AG09319 (cell line): ENCODE measurements at regions not wholly inside any gene's neighbourhood (a gene's known extent, or its start where the extent isn't known, plus 50 kb on each side); places are given as distances from the start of the nearest gene placed in this dataset.

Source experiments
- DNase-seq: peaks from one replicate; pipeline ENCODE4 v3.0.0-alpha.2; 2010; ENCODE audit warnings: low read depth; ENCODE audit errors: extremely low read depth
- TF ChIP-seq, protein P1 (sequence below): IDR thresholded peaks from 2 replicates; pipeline ENCODE4 v1.5.1; 2011; ENCODE audit warnings: low read depth, mild to moderate bottlenecking, inconsistent platforms, low read length, moderate library complexity

DNA sequence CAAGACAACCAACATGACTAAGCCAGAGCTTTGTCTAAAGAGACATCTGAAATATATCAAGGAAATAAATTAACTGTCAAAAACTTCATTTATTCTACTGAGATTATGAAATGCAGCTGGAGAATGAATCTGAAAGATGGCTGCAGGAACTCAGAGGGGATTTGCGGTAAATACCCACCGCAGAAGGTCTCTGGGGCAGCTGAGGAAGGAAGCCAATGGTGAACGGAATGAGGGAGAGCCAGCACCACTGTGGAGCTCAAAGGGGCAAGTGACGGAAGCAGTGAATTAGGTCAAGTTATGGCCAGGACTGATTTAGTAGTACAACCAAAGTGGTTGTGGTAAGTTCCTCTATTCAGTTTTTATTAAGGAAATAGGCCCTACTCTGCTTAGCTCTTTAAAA, 215.3 kb upstream of the GLI3 start:
- DNase-seq, result no peak
- TF ChIP-seq, protein P1, sequence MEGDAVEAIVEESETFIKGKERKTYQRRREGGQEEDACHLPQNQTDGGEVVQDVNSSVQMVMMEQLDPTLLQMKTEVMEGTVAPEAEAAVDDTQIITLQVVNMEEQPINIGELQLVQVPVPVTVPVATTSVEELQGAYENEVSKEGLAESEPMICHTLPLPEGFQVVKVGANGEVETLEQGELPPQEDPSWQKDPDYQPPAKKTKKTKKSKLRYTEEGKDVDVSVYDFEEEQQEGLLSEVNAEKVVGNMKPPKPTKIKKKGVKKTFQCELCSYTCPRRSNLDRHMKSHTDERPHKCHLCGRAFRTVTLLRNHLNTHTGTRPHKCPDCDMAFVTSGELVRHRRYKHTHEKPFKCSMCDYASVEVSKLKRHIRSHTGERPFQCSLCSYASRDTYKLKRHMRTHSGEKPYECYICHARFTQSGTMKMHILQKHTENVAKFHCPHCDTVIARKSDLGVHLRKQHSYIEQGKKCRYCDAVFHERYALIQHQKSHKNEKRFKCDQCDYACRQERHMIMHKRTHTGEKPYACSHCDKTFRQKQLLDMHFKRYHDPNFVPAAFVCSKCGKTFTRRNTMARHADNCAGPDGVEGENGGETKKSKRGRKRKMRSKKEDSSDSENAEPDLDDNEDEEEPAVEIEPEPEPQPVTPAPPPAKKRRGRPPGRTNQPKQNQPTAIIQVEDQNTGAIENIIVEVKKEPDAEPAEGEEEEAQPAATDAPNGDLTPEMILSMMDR, result no peak

DNA sequence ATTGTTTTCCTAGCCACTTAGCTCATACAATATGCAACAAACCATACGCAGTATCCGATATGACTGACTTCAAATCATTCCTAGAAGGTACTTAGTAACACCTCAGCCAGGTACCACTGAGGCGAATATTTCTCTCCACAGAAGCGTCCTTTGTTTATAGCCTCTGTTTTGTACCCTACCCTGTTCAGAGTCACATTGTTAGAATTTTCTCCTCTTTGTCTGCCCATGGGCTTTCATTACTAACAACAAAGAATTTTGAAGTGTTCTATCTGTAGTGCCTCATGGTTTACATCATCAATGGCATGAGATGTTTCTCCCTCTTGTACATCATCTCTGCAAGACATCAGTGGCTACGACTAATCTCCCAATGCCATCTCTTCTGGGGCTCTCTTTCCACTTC, 212.4 kb upstream of the GLI3 start:
- DNase-seq, result no peak
- TF ChIP-seq, protein P1, result no peak

DNA sequence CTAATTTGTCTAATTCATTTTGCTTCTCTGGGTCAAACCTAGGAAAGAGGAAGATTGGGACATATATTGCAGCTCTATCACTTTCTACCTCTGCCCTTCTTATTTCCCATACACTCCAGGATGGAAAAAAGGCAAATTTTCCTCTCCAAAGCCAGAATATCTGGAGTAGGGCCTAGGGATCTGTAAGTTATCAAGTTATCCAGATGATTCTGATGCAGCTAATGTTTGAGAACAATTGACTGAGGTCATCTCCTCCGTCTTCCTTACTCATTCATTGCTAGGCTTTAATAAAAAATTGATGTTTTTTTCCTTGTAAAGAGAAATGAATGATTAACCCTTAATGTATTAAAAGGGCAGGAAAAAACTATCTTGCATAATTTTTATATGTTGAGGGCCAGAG, 211.9 kb upstream of the GLI3 start:
- no peak for DNase-seq
- TF ChIP-seq, protein P1, result no peak

DNA sequence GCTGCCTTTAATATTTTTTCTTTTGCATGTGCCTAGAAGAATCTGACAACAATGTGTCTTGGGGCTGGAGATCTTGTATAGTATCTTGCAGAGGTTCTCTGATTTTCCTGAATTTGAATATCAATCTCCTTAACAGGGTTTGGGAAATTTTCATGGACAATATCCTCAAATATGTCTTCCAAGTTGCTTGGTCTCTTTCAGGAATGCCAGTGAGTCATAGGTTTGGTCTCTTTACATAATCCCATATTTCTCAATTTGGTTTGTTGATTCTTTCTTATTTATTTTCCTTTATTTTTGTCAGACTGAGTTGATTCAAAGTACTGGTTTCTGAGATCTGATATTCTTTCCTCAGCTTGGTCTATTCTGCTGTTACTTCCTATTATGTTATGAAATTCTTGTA, 208.7 kb upstream of the GLI3 start:
- no peak for DNase-seq
- TF ChIP-seq, protein P1, result no peak

DNA sequence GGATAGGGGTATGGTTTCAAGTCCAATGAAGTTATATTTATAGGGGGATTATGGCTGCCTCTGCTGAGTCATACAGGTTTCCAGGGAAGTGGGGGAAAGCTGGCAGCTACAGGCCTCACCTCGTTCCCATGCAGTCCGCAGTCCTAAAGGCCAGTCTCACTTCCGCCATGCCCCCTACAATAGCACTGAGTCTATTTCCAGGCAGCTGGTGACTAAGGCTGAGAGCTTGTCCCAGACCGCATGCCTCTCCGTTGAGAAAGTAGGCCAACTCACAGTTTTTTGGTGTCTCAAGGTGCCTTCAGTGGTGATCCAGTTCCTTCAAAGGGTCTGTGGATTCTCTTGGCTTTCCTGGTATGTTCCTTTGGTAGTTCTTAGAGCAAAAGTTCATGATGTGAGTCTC, 203.9 kb upstream of the GLI3 start:
- DNase-seq, result no peak
- TF ChIP-seq, protein P1, result no peak

DNA sequence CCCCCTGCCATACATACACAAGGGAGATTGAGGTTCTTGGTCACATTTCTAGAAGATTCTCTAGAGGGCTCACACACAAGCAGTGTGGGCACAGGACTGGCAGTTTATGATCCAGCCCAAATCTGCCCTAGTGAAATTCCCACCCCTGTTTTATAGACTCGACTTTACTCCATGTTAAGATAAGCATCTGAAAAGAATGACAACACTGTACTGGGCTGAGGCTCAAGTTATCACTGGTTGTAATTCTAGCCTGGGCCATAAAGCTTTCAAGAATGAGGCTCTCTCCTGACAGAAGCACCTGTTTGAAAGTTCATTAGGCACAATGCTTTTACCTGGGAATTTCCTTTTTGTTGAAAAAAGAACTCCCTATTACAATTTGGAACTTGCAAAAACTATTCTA, 195.6 kb upstream of the GLI3 start:
- DNase-seq, result no peak
- TF ChIP-seq, protein P1, result no peak

DNA sequence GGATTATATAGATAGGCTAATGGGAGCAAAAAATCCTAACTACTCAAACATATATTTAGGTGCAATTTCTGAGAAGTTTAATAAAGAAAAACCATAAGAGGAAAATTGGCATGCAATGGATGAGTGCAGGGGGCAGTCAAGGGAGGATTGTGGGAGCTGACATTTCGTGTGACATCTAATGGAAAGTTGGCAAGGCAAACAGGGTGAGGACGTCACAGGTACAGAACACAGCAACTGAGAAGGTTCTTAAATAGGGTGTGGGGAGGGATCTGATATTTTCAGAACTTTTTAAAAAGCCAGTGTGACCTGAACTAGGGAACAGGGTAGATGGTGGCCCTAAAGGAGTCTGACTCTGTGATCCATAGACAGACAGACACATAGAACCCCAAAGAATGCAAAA, 194.9 kb upstream of the GLI3 start:
- DNase-seq, result no peak
- TF ChIP-seq, protein P1, result no peak
